Lung (tissue), 11 donors: ENCODE measurements at regions not wholly inside any gene's neighbourhood (a gene's known extent, or its start where the extent isn't known, plus 50 kb on each side); places are given as distances from the start of the nearest gene placed in this dataset.

ENCODE experiments used
- ATAC-seq: fragments of 200-7000 bp; cut with Tn5 transposase; one replicate; pipeline ENCODE4 v1.9.1; 2020; ENCODE audit warnings: moderate number of reproducible peaks; ENCODE audit not compliant: insufficient read depth, low FRiP score
- DNase-seq, 3 donors: peaks; one replicate each; pipeline ENCODE4 v3.0.0-alpha.2; 2013 to 2017
- H3K27ac ChIP-seq, 2 donors: one replicate each; pipeline ENCODE4 v1.5.1; 2013; ENCODE audit warnings: mild to moderate bottlenecking in 2 of 2, moderate library complexity in 2 of 2, control low read depth in 1 of 2, inconsistent platforms in 1 of 2, low read depth in 1 of 2, low read length in 1 of 2
- H3K27me3 ChIP-seq, 3 donors: one replicate each; pipeline ENCODE4 v1.5.1; 2013; ENCODE audit warnings: low read length in 2 of 3; ENCODE audit not compliant: control insufficient read depth in 3 of 3, insufficient read depth in 3 of 3
- H3K36me3 ChIP-seq, 4 donors: one replicate each; pipeline ENCODE4 v1.5.1; 2013; ENCODE audit warnings: low read length in 4 of 4, mild to moderate bottlenecking in 1 of 4, moderate library complexity in 1 of 4; ENCODE audit not compliant: control insufficient read depth in 4 of 4, insufficient read depth in 4 of 4
- H3K4me1 ChIP-seq, 5 donors: one replicate each; pipeline ENCODE4 v1.5.1; 2013; ENCODE audit warnings: low read length in 5 of 5, mild to moderate bottlenecking in 2 of 5, moderate library complexity in 1 of 5; ENCODE audit not compliant: control insufficient read depth in 5 of 5, insufficient read depth in 5 of 5
- H3K4me3 ChIP-seq: one replicate; pipeline ENCODE4 v1.5.1; 2013; ENCODE audit warnings: mild to moderate bottlenecking, control low read depth, moderate library complexity
- H3K9ac ChIP-seq, 2 donors: one replicate each; pipeline ENCODE4 v1.5.1; 2013; ENCODE audit warnings: low read length in 2 of 2, control low read depth in 1 of 2; ENCODE audit not compliant: insufficient read depth in 1 of 2
- H3K9me3 ChIP-seq, 4 donors: one replicate each; pipeline ENCODE4 v1.5.1; 2013; ENCODE audit warnings: low read length in 3 of 4, mild to moderate bottlenecking in 1 of 4, moderate library complexity in 1 of 4; ENCODE audit not compliant: control insufficient read depth in 4 of 4, insufficient read depth in 3 of 4
- CTCF ChIP-seq: IDR thresholded peaks from 2 replicates; pipeline ENCODE4 v1.5.1; 2012; ENCODE audit warnings: mild to moderate bottlenecking; ENCODE audit errors: control extremely low read depth, extremely low read depth
- WGBS, 2 donors: extraction: QIAGEN DNeasy Blood & Tissue Kit; methylation state at CpG; one replicate each; pipeline ENCODE4 v1.1.7; 2013; 5-methylcytosine and 5-hydroxymethylcytosine counted together
- donor health status: control.
- donor health status: control.
- donor health status: Bipolar disorder and iron deficiency.
- donor health status: healthy.
- donor health status: DM: yes; HTN: yes; CAD: no.

GRCh38 chr1:238001818-238002217 lies 111.1 kb upstream of the ZP4 start:
- DNase-seq = no peak
- H3K4me3 ChIP-seq = no peak overlapping the region
- 52 to 75% methylated on average over 1 of the region's 1 CpG for WGBS, 2 donors

GRCh38 chr1:237999426-238000052 lies 108.8 kb upstream of the ZP4 start:
- no peak for TF ChIP-seq CTCF
- no peaks in the 10 kb centered on the region for H3K27me3 ChIP-seq
- H3K36me3 ChIP-seq = no peaks in the 10 kb centered on the region
- DNase-seq (peak in 2 of 3 donors; percentile 12 to 37), ATAC-seq (no peak)
- no peaks in the 10 kb centered on the region for H3K4me1 ChIP-seq
- H3K9ac ChIP-seq = no peak overlapping the region
- 60 to 78% methylated on average over 4 of the region's 4 CpGs for WGBS, 2 donors
- H3K4me3 ChIP-seq = no peak overlapping the region
- H3K27ac ChIP-seq = no peak overlapping the region
- no peaks in the 10 kb centered on the region for H3K9me3 ChIP-seq

More at GRCh38 chr1:238001818-238002217, 111.1 kb upstream of the ZP4 start:
- Histone ChIP-seq H3K9me3 (no peaks in the 10 kb centered on the region), H3K27ac (no peak overlapping the region), H3K4me1 (no peaks in the 10 kb centered on the region), H3K27me3 (no peaks in the 10 kb centered on the region), H3K36me3 (no peaks in the 10 kb centered on the region), H3K9ac (no peak overlapping the region)
- TF ChIP-seq CTCF = no peak
- no peak for ATAC-seq

- no peak for DNase-seq
- no peak for TF ChIP-seq CTCF
- 75 to 87% methylated on average over 4 of the region's 4 CpGs for WGBS, 2 donors
- Histone ChIP-seq H3K27ac (no peak overlapping the region), H3K36me3 (no peaks in the 10 kb centered on the region), H3K9me3 (no peaks in the 10 kb centered on the region), H3K9ac (no peak overlapping the region), H3K4me1 (no peaks in the 10 kb centered on the region), H3K4me3 (no peak overlapping the region), H3K27me3 (no peaks in the 10 kb centered on the region)
- ATAC-seq = no peak
Observed at GRCh38 chr1:237998581-237998980, 107.9 kb upstream of the ZP4 start.

GRCh38 chr1:237983496-237983895 lies 92.8 kb upstream of the ZP4 start:
- Histone ChIP-seq H3K4me3 (no peak overlapping the region), H3K36me3 (no peaks in the 10 kb centered on the region), H3K9ac (no peak overlapping the region), H3K9me3 (no peaks in the 10 kb centered on the region), H3K27me3 (no peaks in the 10 kb centered on the region), H3K4me1 (no peaks in the 10 kb centered on the region), H3K27ac (no peak overlapping the region)
- 67 to 87% methylated on average over 2 of the region's 2 CpGs for WGBS, 2 donors
- DNase-seq (no peak), ATAC-seq (no peak)
- no peak for TF ChIP-seq CTCF
